OCI-LY1 (cell line): ENCODE measurements at regions not wholly inside any gene's neighbourhood (a gene's known extent, or its start where the extent isn't known, plus 50 kb on each side); places are given as distances from the start of the nearest gene placed in this dataset.

ENCODE experiments used
- H2AFZ ChIP-seq: fragments of 200-600 bp; sonication (generic), shearing (Covaris generic); 2 replicates; pipeline ENCODE4 v1.6.0; 2014; ENCODE audit warnings: antibody characterized with exemption, mild to moderate bottlenecking, low read length
- H3F3A ChIP-seq: fragments of 200-600 bp; sonication (generic), shearing (Covaris generic); 2 replicates; pipeline ENCODE4 v1.6.0; 2014; ENCODE audit warnings: mild to moderate bottlenecking, antibody characterized with exemption, low read length, moderate library complexity; ENCODE audit not compliant: insufficient read depth
- H3K27ac ChIP-seq: fragments of 200-600 bp; sonication (generic); 2 replicates; pipeline ENCODE4 v1.5.1; 2014; ENCODE audit warnings: low read length, mixed run types, mild to moderate bottlenecking, low read depth; ENCODE audit not compliant: poor library complexity, severe bottlenecking
- H3K27me3 ChIP-seq: fragments of 200-600 bp; sonication (generic); 2 replicates; pipeline ENCODE4 v1.6.0; 2014; ENCODE audit warnings: antibody characterized with exemption, mild to moderate bottlenecking, low read length, moderate library complexity; ENCODE audit not compliant: insufficient read depth
- H3K36me3 ChIP-seq: fragments of 200-600 bp; sonication (generic); 2 replicates; pipeline ENCODE4 v1.6.1; 2014; ENCODE audit warnings: mild to moderate bottlenecking, antibody characterized with exemption, low read length, moderate library complexity, mixed read lengths; ENCODE audit not compliant: insufficient read depth
- H3K4me1 ChIP-seq: fragments of 200-600 bp; sonication (generic); 2 replicates; pipeline ENCODE4 v1.5.1; 2014; ENCODE audit warnings: mild to moderate bottlenecking, low read length, moderate library complexity; ENCODE audit not compliant: insufficient read depth, severe bottlenecking
- H3K4me2 ChIP-seq: fragments of 200-600 bp; sonication (generic), shearing (Covaris generic); 2 replicates; pipeline ENCODE4 v1.6.1; 2014; ENCODE audit warnings: low read length
- H3K4me3 ChIP-seq: fragments of 200-600 bp; sonication (generic); 2 replicates; pipeline ENCODE4 v1.5.1; 2014; ENCODE audit warnings: low read length, low read depth, mild to moderate bottlenecking, mixed read lengths; ENCODE audit not compliant: poor library complexity, severe bottlenecking
- H3K79me2 ChIP-seq: fragments of 200-600 bp; shearing (Covaris generic); 2 replicates; pipeline ENCODE4 v1.6.1; 2016; ENCODE audit warnings: mixed run types, low read length, mixed read lengths; ENCODE audit not compliant: insufficient read depth
- H3K9ac ChIP-seq: fragments of 200-600 bp; sonication (generic), shearing (Covaris generic); 2 replicates; pipeline ENCODE4 v1.6.1; 2014; ENCODE audit warnings: mild to moderate bottlenecking, low read length, mixed read lengths
- H3K9me2 ChIP-seq: fragments of 200-600 bp; sonication (generic), shearing (Covaris generic); 2 replicates; pipeline ENCODE4 v1.6.1; 2014; ENCODE audit warnings: low read depth, mild to moderate bottlenecking, low read length, mixed read lengths
- H3K9me3 ChIP-seq: fragments of 200-600 bp; shearing (Covaris generic); 2 replicates; pipeline ENCODE4 v1.6.1; 2014; ENCODE audit warnings: low read length, mixed read lengths
- H4K20me1 ChIP-seq: fragments of 200-600 bp; sonication (generic), shearing (Covaris generic); 2 replicates; pipeline ENCODE4 v1.6.0; 2016; ENCODE audit warnings: mild to moderate bottlenecking, low read length; ENCODE audit not compliant: insufficient read depth
- CTCF ChIP-seq: fragments of 200-600 bp; sonication (generic), shearing (Covaris generic); IDR thresholded peaks from 2 replicates; pipeline ENCODE4 v1.5.1; 2017; ENCODE audit warnings: mild to moderate bottlenecking, antibody characterized with exemption, low read length, moderate library complexity, mixed read lengths
- EZH2 ChIP-seq: fragments of 200-600 bp; sonication (generic), shearing (Covaris generic); IDR thresholded peaks from 2 replicates; pipeline ENCODE4 v1.8.0; 2017; ENCODE audit warnings: borderline replicate concordance, mixed run types, mild to moderate bottlenecking, antibody characterized with exemption, low read length, moderate library complexity, mixed read lengths

- H2AFZ ChIP-seq = no peak overlapping the region
- H3K27me3 ChIP-seq = no peaks in the 10 kb centered on the region
- no peaks in the 10 kb centered on the region for H3F3A ChIP-seq
Measured at GRCh38 chr3:153111016-153111415, 51.0 kb upstream of the RAP2B start.

More at GRCh38 chr3:153111016-153111415, 51.0 kb upstream of the RAP2B start:
- Histone ChIP-seq H4K20me1 (no peaks in the 10 kb centered on the region), H3K4me1 (no peaks in the 10 kb centered on the region), H3K79me2 (no peaks in the 10 kb centered on the region), H3K4me3 (no peak overlapping the region), H3K9ac (no peak overlapping the region), H3K9me3 (no peaks in the 10 kb centered on the region), H3K9me2 (no peaks in the 10 kb centered on the region), H3K27ac (no peak overlapping the region), H3K36me3 (no peaks in the 10 kb centered on the region), H3K4me2 (no peak overlapping the region)
- TF ChIP-seq EZH2 (no peak), CTCF (no peak)
